ENCODE measurements at regions not wholly inside any gene's neighbourhood (a gene's known extent, or its start where the extent isn't known, plus 50 kb on each side); places are given as distances from the start of the nearest gene placed in this dataset.
"Not testable (repeated sequence)": the region's sequence is repeated elsewhere in the genome, so short reads cannot be mapped to it uniquely, and the experiment has no call there.

DNA sequence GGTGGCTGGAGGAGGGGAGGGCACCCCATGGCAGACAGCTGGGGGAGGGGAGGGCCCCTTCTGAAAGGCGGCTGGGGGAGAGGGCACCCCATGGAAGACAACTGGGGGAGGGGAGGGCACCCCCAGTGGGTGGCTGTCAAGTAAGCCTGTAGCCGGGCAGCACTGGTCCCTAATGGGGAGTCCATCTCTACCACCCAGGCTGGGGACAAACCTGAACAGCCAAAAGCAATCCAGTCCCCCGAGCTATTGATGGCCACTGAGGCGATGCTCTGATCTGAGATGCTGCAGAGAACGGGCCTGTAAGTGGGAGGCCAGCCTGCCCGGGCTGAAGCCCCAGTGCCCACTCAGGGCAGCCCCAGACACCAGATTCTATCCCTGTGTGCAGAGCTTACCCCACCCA, 5378.4 kb upstream of the TPTE start:
- H3K27ac ChIP-seq; H3K27me3 ChIP-seq (ENCODE audit: insufficient read depth, low read depth); H3K9me2 ChIP-seq (ENCODE audit: insufficient read depth); H3F3A ChIP-seq (ENCODE audit: insufficient read depth, low read depth); H3K4me2 ChIP-seq; DNase-seq; H2AFZ ChIP-seq; H3K9me3 ChIP-seq (ENCODE audit: insufficient read depth, low read depth); H3K36me3 ChIP-seq (ENCODE audit: low read depth); H3K4me3 ChIP-seq; H3K4me1 ChIP-seq (replicated peaks; ENCODE audit: insufficient read depth); CTCF ChIA-PET; H3K79me2 ChIP-seq (ENCODE audit: low read depth); BruUV-seq (replicated peaks); POLR2A ChIA-PET (ENCODE audit: unreplicated experiment); H4K20me1 ChIP-seq (ENCODE audit: insufficient read depth); intact Hi-C loops (cut with micrococcal nuclease; ENCODE audit: unreplicated experiment): not testable (repeated sequence)

- intact Hi-C loops (cut with micrococcal nuclease; ENCODE audit: unreplicated experiment); H4K20me1 ChIP-seq (ENCODE audit: insufficient read depth); H3K36me3 ChIP-seq (ENCODE audit: low read depth); H3K27ac ChIP-seq; H3F3A ChIP-seq (ENCODE audit: insufficient read depth, low read depth); H3K4me3 ChIP-seq; BruUV-seq (replicated peaks); POLR2A ChIA-PET (ENCODE audit: unreplicated experiment); H3K4me1 ChIP-seq (replicated peaks; ENCODE audit: insufficient read depth); CTCF ChIA-PET; H3K27me3 ChIP-seq (ENCODE audit: insufficient read depth, low read depth); DNase-seq; H3K9me2 ChIP-seq (ENCODE audit: insufficient read depth); H3K79me2 ChIP-seq (ENCODE audit: low read depth); H2AFZ ChIP-seq; H3K9me3 ChIP-seq (ENCODE audit: insufficient read depth, low read depth); H3K4me2 ChIP-seq: not testable (repeated sequence)
Measured at GRCh38 chr21:5144731-5145130, 5376.7 kb upstream of the TPTE start.

DNA sequence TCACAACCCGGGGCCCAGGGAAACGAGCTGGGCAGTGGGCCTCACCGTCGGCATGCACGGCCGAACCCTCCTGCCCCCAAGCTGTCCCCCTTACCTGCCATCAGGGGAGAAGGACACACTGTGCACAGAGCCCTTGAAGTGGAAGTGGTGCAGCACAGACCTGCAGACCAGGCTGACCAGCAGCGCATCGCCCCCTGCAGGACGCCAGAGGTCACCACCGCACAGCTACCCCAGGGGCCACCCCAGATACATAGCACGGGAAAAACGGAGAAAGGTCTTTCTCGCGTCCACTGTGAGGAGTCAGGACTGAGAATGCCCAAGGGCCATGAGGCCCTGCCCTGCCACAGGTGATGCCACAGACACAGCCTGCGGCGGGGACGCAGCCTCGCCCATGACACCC, 5373.7 kb upstream of the TPTE start:
- intact Hi-C loops (cut with micrococcal nuclease; ENCODE audit: unreplicated experiment); H4K20me1 ChIP-seq (ENCODE audit: insufficient read depth); H2AFZ ChIP-seq; H3K79me2 ChIP-seq (ENCODE audit: low read depth); POLR2A ChIA-PET (ENCODE audit: unreplicated experiment); DNase-seq; BruUV-seq (replicated peaks); H3K4me2 ChIP-seq; H3K27me3 ChIP-seq (ENCODE audit: insufficient read depth, low read depth); H3K27ac ChIP-seq; H3K9me3 ChIP-seq (ENCODE audit: insufficient read depth, low read depth); H3K4me1 ChIP-seq (replicated peaks; ENCODE audit: insufficient read depth); H3K36me3 ChIP-seq (ENCODE audit: low read depth); H3F3A ChIP-seq (ENCODE audit: insufficient read depth, low read depth); CTCF ChIA-PET; H3K4me3 ChIP-seq; H3K9me2 ChIP-seq (ENCODE audit: insufficient read depth): not testable (repeated sequence)

GRCh38 chr21:5149222-5149621, 5372.2 kb upstream of the TPTE start:
- intact Hi-C loops (cut with micrococcal nuclease; ENCODE audit: unreplicated experiment); H3K27ac ChIP-seq; H4K20me1 ChIP-seq (ENCODE audit: insufficient read depth); H3F3A ChIP-seq (ENCODE audit: insufficient read depth, low read depth); H3K9me3 ChIP-seq (ENCODE audit: insufficient read depth, low read depth); H3K27me3 ChIP-seq (ENCODE audit: insufficient read depth, low read depth); H3K9me2 ChIP-seq (ENCODE audit: insufficient read depth); BruUV-seq (replicated peaks); H3K4me2 ChIP-seq; H3K4me3 ChIP-seq; POLR2A ChIA-PET (ENCODE audit: unreplicated experiment); CTCF ChIA-PET; DNase-seq; H3K79me2 ChIP-seq (ENCODE audit: low read depth); H2AFZ ChIP-seq; H3K36me3 ChIP-seq (ENCODE audit: low read depth); H3K4me1 ChIP-seq (replicated peaks; ENCODE audit: insufficient read depth): not testable (repeated sequence)

DNA sequence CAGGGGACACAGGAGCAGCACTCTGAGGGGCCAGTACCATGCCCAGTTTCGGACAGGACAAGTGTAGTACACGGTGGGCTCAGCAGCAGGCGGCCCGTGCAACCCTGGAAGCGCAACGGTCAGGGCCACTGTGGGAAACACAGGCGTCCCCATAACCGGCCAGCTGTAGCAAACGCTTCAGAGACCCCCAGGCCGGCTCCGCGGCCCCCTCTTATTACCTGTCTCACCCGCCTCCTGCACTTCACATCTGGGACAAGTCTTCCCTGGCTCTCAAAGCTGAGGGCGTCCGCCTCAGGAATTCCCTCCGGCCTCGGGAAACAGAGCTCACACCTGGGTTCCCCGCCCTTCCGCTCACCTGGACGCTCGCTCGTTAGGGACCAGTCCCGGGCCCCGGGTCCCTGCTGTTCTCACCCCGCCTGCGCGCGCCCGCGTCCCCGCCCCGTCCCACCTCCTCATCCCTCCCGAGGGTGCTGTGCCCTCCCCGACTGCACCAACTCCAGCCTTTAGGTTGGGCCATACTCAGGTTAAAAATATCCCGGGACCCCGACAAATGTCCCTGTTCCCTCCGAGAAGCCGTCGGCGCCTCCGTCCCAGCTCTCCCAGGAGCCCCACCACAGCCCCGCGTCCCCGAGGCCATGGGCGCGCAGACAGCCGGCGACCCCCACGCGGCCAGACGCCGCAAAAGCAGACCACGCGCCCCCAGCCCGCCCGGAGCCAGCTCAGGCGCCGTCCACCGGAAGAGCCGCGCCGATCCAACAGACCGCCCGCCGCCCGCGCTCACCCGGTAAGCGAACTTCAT, 5367.3 kb upstream of the TPTE start:
- H3K4me3 ChIP-seq; H2AFZ ChIP-seq; H3F3A ChIP-seq (ENCODE audit: insufficient read depth, low read depth); DNase-seq; BruUV-seq (replicated peaks); H3K27me3 ChIP-seq (ENCODE audit: insufficient read depth, low read depth); intact Hi-C loops (cut with micrococcal nuclease; ENCODE audit: unreplicated experiment); H3K9me3 ChIP-seq (ENCODE audit: insufficient read depth, low read depth); CTCF ChIA-PET; H3K27ac ChIP-seq; H3K4me1 ChIP-seq (replicated peaks; ENCODE audit: insufficient read depth); H3K9me2 ChIP-seq (ENCODE audit: insufficient read depth); H3K36me3 ChIP-seq (ENCODE audit: low read depth); POLR2A ChIA-PET (ENCODE audit: unreplicated experiment); H3K79me2 ChIP-seq (ENCODE audit: low read depth); H3K4me2 ChIP-seq; H4K20me1 ChIP-seq (ENCODE audit: insufficient read depth): not testable (repeated sequence)

GRCh38 chr21:5154641-5154982, 5366.8 kb upstream of the TPTE start:
- H3K9me3 ChIP-seq (ENCODE audit: insufficient read depth, low read depth); intact Hi-C loops (cut with micrococcal nuclease; ENCODE audit: unreplicated experiment); H3K79me2 ChIP-seq (ENCODE audit: low read depth); H3F3A ChIP-seq (ENCODE audit: insufficient read depth, low read depth); CTCF ChIA-PET; H3K27me3 ChIP-seq (ENCODE audit: insufficient read depth, low read depth); H3K4me3 ChIP-seq; H2AFZ ChIP-seq; H3K36me3 ChIP-seq (ENCODE audit: low read depth); POLR2A ChIA-PET (ENCODE audit: unreplicated experiment); H3K4me1 ChIP-seq (replicated peaks; ENCODE audit: insufficient read depth); H4K20me1 ChIP-seq (ENCODE audit: insufficient read depth); H3K27ac ChIP-seq; BruUV-seq (replicated peaks); H3K9me2 ChIP-seq (ENCODE audit: insufficient read depth); H3K4me2 ChIP-seq: not testable (repeated sequence)
- peak; percentile 34 to 88 for DNase-seq

DNA sequence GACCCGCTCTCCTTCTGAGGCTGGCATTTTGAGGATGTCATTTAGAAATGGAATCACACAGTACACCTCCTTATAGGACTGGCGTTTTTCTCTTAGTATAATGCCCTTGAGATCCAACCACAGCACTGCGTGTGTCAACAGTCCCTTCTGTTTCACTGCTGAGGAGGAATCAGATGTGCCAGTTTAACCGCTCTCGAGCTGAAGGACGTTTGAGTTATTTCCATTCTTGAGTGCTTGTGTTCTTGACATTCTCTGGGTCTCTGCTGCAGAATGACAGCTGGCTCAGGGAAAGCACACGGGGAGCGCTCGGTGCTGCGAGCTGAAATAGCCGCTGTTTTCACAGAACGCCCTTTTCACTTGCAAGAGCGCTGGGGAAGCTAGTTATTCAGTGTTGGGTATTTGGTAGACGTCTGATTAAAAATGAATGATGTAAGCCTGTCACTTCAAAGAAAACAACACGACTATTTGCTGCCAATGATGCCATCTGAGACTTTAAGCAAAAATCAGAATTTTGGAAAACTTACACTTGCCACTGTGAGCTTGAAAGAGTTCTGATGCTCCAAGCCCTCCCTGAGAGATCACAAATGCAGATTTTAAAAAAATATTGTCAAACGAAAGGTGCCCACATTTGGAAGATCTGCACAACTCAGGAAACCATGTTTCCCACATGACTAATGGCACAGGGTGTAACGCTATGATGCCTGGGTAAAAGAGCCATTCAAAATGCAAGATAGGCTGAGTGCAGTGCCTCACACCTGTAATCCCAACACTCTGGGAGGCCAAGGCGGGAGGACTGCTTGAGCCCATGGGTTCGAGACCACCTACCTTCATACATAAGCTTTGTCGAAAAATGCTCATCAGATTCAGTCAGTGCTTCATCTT, 5358.4 kb upstream of the TPTE start:
- H3K27ac ChIP-seq; H2AFZ ChIP-seq; CTCF ChIA-PET; H3K27me3 ChIP-seq (ENCODE audit: insufficient read depth, low read depth); H3K36me3 ChIP-seq (ENCODE audit: low read depth); H3K9me2 ChIP-seq (ENCODE audit: insufficient read depth); POLR2A ChIA-PET (ENCODE audit: unreplicated experiment); H3F3A ChIP-seq (ENCODE audit: insufficient read depth, low read depth); H3K79me2 ChIP-seq (ENCODE audit: low read depth); BruUV-seq (replicated peaks); H3K4me2 ChIP-seq; H3K9me3 ChIP-seq (ENCODE audit: insufficient read depth, low read depth); H4K20me1 ChIP-seq (ENCODE audit: insufficient read depth); H3K4me3 ChIP-seq; H3K4me1 ChIP-seq (replicated peaks; ENCODE audit: insufficient read depth); intact Hi-C loops (cut with micrococcal nuclease; ENCODE audit: unreplicated experiment); DNase-seq: not testable (repeated sequence)
